ENCODE measurements at regions not wholly inside any gene's neighbourhood (a gene's known extent, or its start where the extent isn't known, plus 50 kb on each side); places are given as distances from the start of the nearest gene placed in this dataset.
"Not testable (repeated sequence)": the region's sequence is repeated elsewhere in the genome, so short reads cannot be mapped to it uniquely, and the experiment has no call there.

DNA sequence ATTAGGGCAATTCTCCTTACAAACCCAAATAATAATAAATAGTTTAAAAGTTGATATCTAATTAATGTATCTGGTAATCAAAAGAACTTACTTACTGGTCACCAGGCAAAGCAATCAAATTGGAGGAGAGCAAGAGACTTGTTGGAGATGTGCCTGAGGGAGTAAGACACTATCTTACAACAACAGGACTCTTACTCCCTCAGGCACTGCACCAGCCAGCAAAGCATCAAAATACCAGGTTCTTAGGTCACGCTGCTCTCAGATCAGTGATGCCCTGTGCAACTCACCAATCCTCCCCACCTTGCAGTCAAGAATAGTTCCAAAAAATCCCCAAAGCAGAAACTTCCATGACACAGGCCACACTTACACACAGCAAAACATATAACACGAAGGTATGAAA is 117.0 kb downstream of the PRR15 start:
- H3K9ac ChIP-seq (ENCODE audit: low read length); H3K4me1 Mint-ChIP-seq; H4K20me1 ChIP-seq (ENCODE audit: control insufficient read depth, insufficient read depth, low read length, poor library complexity, severe bottlenecking); DNase-seq; H3K27me3 Mint-ChIP-seq; H2AFZ ChIP-seq (ENCODE audit: insufficient read depth, low read depth, low read length, poor library complexity, severe bottlenecking); H3K9me3 Mint-ChIP-seq (ENCODE audit: insufficient read depth); H3K79me2 ChIP-seq (ENCODE audit: control insufficient read depth, insufficient read depth, low read length); H3K4me1 ChIP-seq (ENCODE audit: control insufficient read depth in 2 of 2, insufficient read depth in 2 of 2, low read length in 2 of 2); H3K4me3 ChIP-seq (ENCODE audit: control extremely low read depth in 1 of 5, extremely low read depth in 1 of 5, insufficient read depth in 1 of 5, low read depth in 2 of 5, low read length in 4 of 5); H3K4me2 ChIP-seq (replicated peaks; ENCODE audit: low read depth, low read length, poor library complexity, severe bottlenecking); POLR2A ChIA-PET; H3K4me3 Mint-ChIP-seq; H3K36me3 ChIP-seq (replicated peaks in 1 of 2; ENCODE audit: control extremely low read depth in 1 of 2, control insufficient read depth in 1 of 2, extremely low read depth in 1 of 2, insufficient read depth in 2 of 2, low read length in 1 of 2); intact Hi-C loops (cut with micrococcal nuclease); H3K9me3 ChIP-seq (ENCODE audit: control extremely low read depth in 1 of 3, control insufficient read depth in 2 of 3, insufficient read depth in 1 of 3, low read length in 2 of 3); H3K27ac ChIP-seq (ENCODE audit: low read length in 2 of 2); ATAC-seq (ENCODE audit: low read depth); H3K27me3 ChIP-seq (replicated peaks in 1 of 4; ENCODE audit: control extremely low read depth in 1 of 4, control insufficient read depth in 3 of 4, insufficient read depth in 4 of 4, low read length in 3 of 4); CTCF ChIA-PET; H3K27ac Mint-ChIP-seq: not testable (repeated sequence)
- WGBS (ENCODE audit: insufficient coverage): no CpG with 5 or more reads among the region's 2 CpGs

DNA sequence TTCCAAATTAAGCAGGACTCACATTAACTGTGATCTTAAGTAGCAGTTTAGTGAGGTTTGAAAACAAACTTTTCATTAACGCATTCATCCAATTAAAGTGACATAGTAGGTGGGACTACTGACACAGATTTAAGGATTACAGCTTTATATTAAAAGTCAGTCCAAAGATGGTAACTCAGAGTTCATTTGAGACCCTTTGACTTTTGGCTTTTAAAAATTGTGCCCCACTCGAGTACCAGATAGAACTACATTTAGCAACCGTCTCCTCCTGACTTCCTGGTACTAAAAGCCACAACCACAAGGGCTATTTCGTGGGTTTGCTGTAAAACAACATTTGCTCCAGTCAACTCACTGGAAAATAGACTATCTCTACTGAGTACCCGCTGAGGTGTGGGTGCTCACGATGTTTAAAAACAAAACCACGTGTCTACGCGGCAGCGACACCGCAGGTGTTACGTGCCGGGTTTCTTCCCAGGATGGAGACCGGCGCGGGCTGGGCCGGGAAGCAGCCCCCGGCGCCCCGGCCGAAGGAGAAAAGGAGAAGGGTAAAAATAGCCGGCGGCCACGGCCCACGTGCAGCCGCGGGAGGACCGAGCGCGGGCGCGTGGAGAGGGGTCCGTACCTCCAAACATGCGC is 120.6 kb downstream of the PRR15 start:
- H3K27ac ChIP-seq (ENCODE audit: low read length in 2 of 2); H3K4me1 Mint-ChIP-seq; H3K36me3 ChIP-seq (replicated peaks in 1 of 2; ENCODE audit: control extremely low read depth in 1 of 2, control insufficient read depth in 1 of 2, extremely low read depth in 1 of 2, insufficient read depth in 2 of 2, low read length in 1 of 2); H4K20me1 ChIP-seq (ENCODE audit: control insufficient read depth, insufficient read depth, low read length, poor library complexity, severe bottlenecking); H3K27me3 ChIP-seq (replicated peaks in 1 of 4; ENCODE audit: control extremely low read depth in 1 of 4, control insufficient read depth in 3 of 4, insufficient read depth in 4 of 4, low read length in 3 of 4); POLR2A ChIA-PET; CTCF ChIA-PET; H3K4me1 ChIP-seq (ENCODE audit: control insufficient read depth in 2 of 2, insufficient read depth in 2 of 2, low read length in 2 of 2); intact Hi-C loops (cut with micrococcal nuclease); H3K79me2 ChIP-seq (ENCODE audit: control insufficient read depth, insufficient read depth, low read length); H3K9me3 ChIP-seq (ENCODE audit: control extremely low read depth in 1 of 3, control insufficient read depth in 2 of 3, insufficient read depth in 1 of 3, low read length in 2 of 3); H3K9me3 Mint-ChIP-seq (ENCODE audit: insufficient read depth): not testable (repeated sequence)
- peak; percentile 16 for ATAC-seq (ENCODE audit: low read depth)
- DNase-seq: peak; percentile 14
- under 1% methylated on average over 24 of the region's 34 CpGs for WGBS (ENCODE audit: insufficient coverage)
- Histone ChIP-seq H3K4me2 (replicated peaks; ENCODE audit: low read depth, low read length, poor library complexity, severe bottlenecking) (peak overlapping the region; percentile 77), H3K9ac (ENCODE audit: low read length) (peak overlapping the region; percentile 72), H3K4me3 (ENCODE audit: control extremely low read depth in 1 of 5, extremely low read depth in 1 of 5, insufficient read depth in 1 of 5, low read depth in 2 of 5, low read length in 4 of 5) (peak overlapping the region in 4 of 5 experiments; percentile 39 to 71 (median 61)), H2AFZ (ENCODE audit: insufficient read depth, low read depth, low read length, poor library complexity, severe bottlenecking) (peak overlapping the region; percentile 78)
- Mint-ChIP-seq H3K27me3 (peaks cover 13% of the 10 kb centered on the region), H3K27ac (peak overlapping the region; percentile 94), H3K4me3 (peak overlapping the region; percentile 93)
